ENCODE measurements at regions not wholly inside any gene's neighbourhood (a gene's known extent, or its start where the extent isn't known, plus 50 kb on each side); places are given as distances from the start of the nearest gene placed in this dataset.

DNA sequence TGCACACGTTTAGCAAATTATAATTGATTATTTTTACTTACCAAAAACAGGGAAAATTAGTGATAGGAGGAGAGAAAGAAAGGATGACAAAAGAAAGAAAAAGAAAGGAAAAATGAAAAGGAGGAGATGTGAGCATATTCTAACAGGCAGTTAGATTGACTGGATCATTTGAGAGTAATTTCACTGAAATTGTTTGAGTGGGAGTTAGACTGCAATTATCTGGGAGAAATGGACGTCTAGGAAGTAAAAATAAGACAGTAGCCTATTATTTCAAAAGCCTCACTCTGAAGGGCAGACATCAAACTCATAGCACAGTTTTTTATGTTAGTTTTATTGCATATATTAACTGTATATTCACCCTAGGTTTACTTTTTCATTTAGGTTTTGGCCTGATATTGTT, 272.8 kb upstream of the POU1F1 start:
- no peak for TF ChIP-seq CTCF (IDR thresholded peaks at IDR 0.05; ENCODE audit: low read depth, low read length)
- TF ChIP-seq EZH2phosphoT487 (IDR thresholded peaks at IDR 0.05; ENCODE audit: low read depth): no peak

All from OCI-LY3 (cell line).